ENCODE measurements at regions not wholly inside any gene's neighbourhood (a gene's known extent, or its start where the extent isn't known, plus 50 kb on each side); places are given as distances from the start of the nearest gene placed in this dataset.

GRCh38 chr10:31081937-31082840 is 50.5 kb upstream of the ZNF438 start:
- no peak for TF ChIP-seq CTCF (IDR thresholded peaks at IDR 0.05; ENCODE audit: extremely low read depth, insufficient read depth, missing control alignments)
- in situ Hi-C loops (cut with MboI; ENCODE audit: low pct_unique_long_range_greater_than_20kb, low sequenced_read_pairs, unreplicated experiment): no loop called here
- DNase-seq (ENCODE audit: low spot score): no peak

GRCh38 chr10:31083765-31084184 is 52.1 kb upstream of the ZNF438 start:
- peak; percentile 32 for DNase-seq (ENCODE audit: low spot score)
- in situ Hi-C loops (cut with MboI; ENCODE audit: low pct_unique_long_range_greater_than_20kb, low sequenced_read_pairs, unreplicated experiment): no loop called here
- peak; percentile 55 for TF ChIP-seq CTCF (IDR thresholded peaks at IDR 0.05; ENCODE audit: extremely low read depth, insufficient read depth, missing control alignments)

GRCh38 chr10:31087011-31087410 is 55.3 kb upstream of the ZNF438 start:
- DNase-seq (ENCODE audit: low spot score): no peak
- in situ Hi-C loops (cut with MboI; ENCODE audit: low pct_unique_long_range_greater_than_20kb, low sequenced_read_pairs, unreplicated experiment): no loop called here
- TF ChIP-seq CTCF (IDR thresholded peaks at IDR 0.05; ENCODE audit: extremely low read depth, insufficient read depth, missing control alignments): no peak

GRCh38 chr10:31087851-31088250 is 56.2 kb upstream of the ZNF438 start:
- no peak for TF ChIP-seq CTCF (IDR thresholded peaks at IDR 0.05; ENCODE audit: extremely low read depth, insufficient read depth, missing control alignments)
- in situ Hi-C loops (cut with MboI; ENCODE audit: low pct_unique_long_range_greater_than_20kb, low sequenced_read_pairs, unreplicated experiment): no loop called here

GRCh38 chr10:31090894-31091607 is 59.4 kb upstream of the ZNF438 start:
- in situ Hi-C loops (cut with MboI; ENCODE audit: low pct_unique_long_range_greater_than_20kb, low sequenced_read_pairs, unreplicated experiment): no loop called here
- no peak for TF ChIP-seq CTCF (IDR thresholded peaks at IDR 0.05; ENCODE audit: extremely low read depth, insufficient read depth, missing control alignments)
- peak; percentile 46 for DNase-seq (ENCODE audit: low spot score)

More at GRCh38 chr10:31087851-31088250, 56.2 kb upstream of the ZNF438 start:
- no peak for DNase-seq (ENCODE audit: low spot score)

GRCh38 chr10:31095677-31096560 is 64.3 kb upstream of the ZNF438 start:
- DNase-seq (ENCODE audit: low spot score): no peak
- no peak for TF ChIP-seq CTCF (IDR thresholded peaks at IDR 0.05; ENCODE audit: extremely low read depth, insufficient read depth, missing control alignments)
- in situ Hi-C loops (cut with MboI; ENCODE audit: low pct_unique_long_range_greater_than_20kb, low sequenced_read_pairs, unreplicated experiment): no loop called here

Measured in GM13977 (cell line).